ENCODE measurements at regions not wholly inside any gene's neighbourhood (a gene's known extent, or its start where the extent isn't known, plus 50 kb on each side); places are given as distances from the start of the nearest gene placed in this dataset.
A peak's percentile ranks its signal among the peaks of the same experiment; 100 is the strongest.

GRCh38 chr12:20213723-20214625, 154.4 kb upstream of the PDE3A start:
- intact Hi-C loops (cut with micrococcal nuclease) (loop anchor here (2.0 to 5.0 kb wide), 3 partner anchors 19 to 477 kb away; no protein-coding TSS in a partner anchor), dilution Hi-C loops (cut with HindIII; ENCODE audit: low sequenced_read_pairs, unreplicated experiment) (no loop called here), in situ Hi-C loops (cut with MboI; ENCODE audit: low sequenced_read_pairs) (loop anchor here (10.0 to 25.0 kb wide), 2 partner anchors 302 to 469 kb away; no protein-coding TSS in a partner anchor)
- ATAC-seq (ENCODE audit: low read depth) (no peak), DNase-seq (peak; percentile 48)
- no peak overlapping the region for H2AK9ac ChIP-seq (replicated peaks; ENCODE audit: low read depth, low read length, poor library complexity)
- BruUV-seq (replicated peaks) = no TSS peak
- H3K56ac ChIP-seq (ENCODE audit: extremely low read depth, insufficient read depth, low read length) = no peak overlapping the region
- H3K4me3 ChIP-seq (ENCODE audit: insufficient read depth, low read depth, low read length) = no peak overlapping the region
- no peaks in the 10 kb centered on the region for H4K20me1 ChIP-seq (ENCODE audit: insufficient read depth, low read length)
- no peaks in the 10 kb centered on the region for H3K27me3 ChIP-seq (ENCODE audit: control insufficient read depth, insufficient read depth, low read length)
- no peak overlapping the region for H2AFZ ChIP-seq (replicated peaks; ENCODE audit: low read length, poor library complexity)
- H2BK15ac ChIP-seq (ENCODE audit: low read depth, low read length) = 0 out of 3 replicates have a peak overlapping the region, but pooled peaks have one; percentile 16
- H4K91ac ChIP-seq (ENCODE audit: insufficient read depth, low read depth, low read length) = no peak overlapping the region
- TF ChIP-seq NFE2L2 (IDR thresholded peaks at IDR 0.05; ENCODE audit: low read depth, low read length) = no peak
- no peak for TF ChIP-seq SMC3 (IDR thresholded peaks at IDR 0.05; ENCODE audit: low read depth, low read length)
- no peak for TF ChIP-seq MAFK (IDR thresholded peaks at IDR 0.05; ENCODE audit: low read depth, low read length)
- TF ChIP-seq CEBPB (IDR thresholded peaks at IDR 0.05; ENCODE audit: low read depth, low read length) = peak; percentile 43
- TF ChIP-seq RFX5 (IDR thresholded peaks at IDR 0.05; ENCODE audit: low read depth, low read length) = no peak
- TF ChIP-seq MAZ (IDR thresholded peaks at IDR 0.05; ENCODE audit: borderline replicate concordance, low read depth, low read length) = no peak
- TF ChIP-seq POLR2A (IDR thresholded peaks at IDR 0.05; ENCODE audit: low read depth, low read length) = no peak
- no peak for TF ChIP-seq MXI1 (IDR thresholded peaks at IDR 0.05; ENCODE audit: borderline replicate concordance, low read depth, low read length)
- TF ChIP-seq RAD21 (IDR thresholded peaks at IDR 0.05; ENCODE audit: low read length) = no peak
- H2AK5ac ChIP-seq (ENCODE audit: low read depth, low read length) = peak overlapping the region; percentile 20; the same call in 1 of the 2 replicates
- no peaks in the 10 kb centered on the region for H3K79me1 ChIP-seq (ENCODE audit: low read depth in 1 of 2, low read length in 2 of 2)
- H3K4me1 ChIP-seq (ENCODE audit: control insufficient read depth, insufficient read depth, low read length) = peaks cover 1% of the 10 kb centered on the region
- no peaks in the 10 kb centered on the region for H3K9me3 ChIP-seq (ENCODE audit: control insufficient read depth, insufficient read depth, low read length)
- H2BK20ac ChIP-seq (ENCODE audit: low read depth, low read length) = 0 out of 2 replicates have a peak overlapping the region, but pooled peaks have one; percentile 5
- no CpG with 5 or more reads among the region's 7 CpGs for WGBS, 2 experiments (ENCODE audit: extremely low coverage in 2 of 2, insufficient read length in 1 of 2)
- H3K9ac ChIP-seq (ENCODE audit: low read depth, low read length) = no peak overlapping the region
- no peak overlapping the region for H2BK5ac ChIP-seq (ENCODE audit: low read depth, low read length, poor library complexity, severe bottlenecking)
- no peak overlapping the region for H3K23ac ChIP-seq (ENCODE audit: low read depth, low read length)
- H3K18ac ChIP-seq (ENCODE audit: low read depth, low read length) = peak overlapping the region; percentile 20; the same call in 1 of the 2 replicates
- no peak overlapping the region for H3K27ac ChIP-seq (ENCODE audit: insufficient read depth, low read length)
- no peak overlapping the region; the same call in 1 of the 2 replicates for H3K14ac ChIP-seq (replicated peaks; ENCODE audit: low read depth, low read length)
- H4K5ac ChIP-seq (ENCODE audit: low read depth, low read length) = no peak overlapping the region
- no peak overlapping the region for H3K4me2 ChIP-seq (ENCODE audit: low read depth, low read length)
- no peak overlapping the region for H3K4ac ChIP-seq (ENCODE audit: low read depth, low read length)
- CTCF ChIA-PET = no interaction called here
- 0 out of 2 replicates have a peak, but pooled peaks cover 4% of the 10 kb centered on the region for H3K9me1 ChIP-seq (ENCODE audit: insufficient read depth, low read length)
- POLR2A ChIA-PET (ENCODE audit: unreplicated experiment) = no interaction called here
- no peak overlapping the region for H4K8ac ChIP-seq (ENCODE audit: low read depth in 2 of 2, low read length in 2 of 2)
- H3K36me3 ChIP-seq (ENCODE audit: control insufficient read depth, insufficient read depth, low read length) = no peaks in the 10 kb centered on the region
- no peak overlapping the region for H2BK120ac ChIP-seq (ENCODE audit: low read depth, low read length)
